C1 segment of cervical spinal cord (tissue), 14 donors: ENCODE measurements at regions not wholly inside any gene's neighbourhood (a gene's known extent, or its start where the extent isn't known, plus 50 kb on each side); places are given as distances from the start of the nearest gene placed in this dataset.
"Not testable (repeated sequence)": the region's sequence is repeated elsewhere in the genome, so short reads cannot be mapped to it uniquely, and the experiment has no call there.

Experiments
- DNase-seq, 14 donors: peaks; one replicate each; lab custom pipeline; 2025; lab: John Stamatoyannopoulos, UW

DNA sequence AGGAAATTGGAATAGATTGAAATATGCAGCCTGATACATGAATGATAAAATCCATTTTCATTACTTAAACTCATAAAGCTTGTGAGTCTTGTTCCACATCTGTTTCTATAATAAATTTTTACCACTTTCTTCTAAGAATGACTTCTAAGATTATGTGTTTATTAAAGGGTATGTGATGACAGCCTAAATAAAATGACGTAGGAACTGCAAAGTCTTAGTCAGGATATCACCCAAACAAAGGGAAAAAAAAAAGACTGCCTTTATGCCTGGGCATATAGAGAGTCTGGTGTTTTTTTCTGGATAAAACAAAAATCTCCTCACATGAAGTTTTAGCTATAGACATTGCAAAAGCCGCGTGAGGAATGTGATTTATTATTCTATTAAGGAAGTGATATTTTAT lies 844.0 kb downstream of the DIPK2A start:
- DNase-seq, result no peak

DNA sequence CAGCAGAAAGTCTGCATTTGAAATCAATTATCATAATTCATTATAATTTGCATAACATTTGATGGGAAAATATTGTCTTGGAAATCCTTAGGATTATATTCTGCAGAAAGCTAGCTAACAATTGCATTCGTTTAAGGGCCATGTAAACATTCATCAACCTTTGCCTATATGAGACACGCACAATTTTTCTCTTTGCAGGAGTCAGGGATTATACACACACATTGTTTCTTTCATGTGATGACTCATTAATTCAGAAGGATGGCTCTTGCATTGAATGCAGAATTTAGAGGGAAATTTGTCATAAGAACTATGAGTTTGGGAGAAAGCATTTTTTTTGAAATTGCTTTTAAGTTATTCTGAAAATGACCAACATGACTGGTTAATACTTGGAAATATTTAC lies 844.7 kb downstream of the DIPK2A start:
- DNase-seq, result no peak

DNA sequence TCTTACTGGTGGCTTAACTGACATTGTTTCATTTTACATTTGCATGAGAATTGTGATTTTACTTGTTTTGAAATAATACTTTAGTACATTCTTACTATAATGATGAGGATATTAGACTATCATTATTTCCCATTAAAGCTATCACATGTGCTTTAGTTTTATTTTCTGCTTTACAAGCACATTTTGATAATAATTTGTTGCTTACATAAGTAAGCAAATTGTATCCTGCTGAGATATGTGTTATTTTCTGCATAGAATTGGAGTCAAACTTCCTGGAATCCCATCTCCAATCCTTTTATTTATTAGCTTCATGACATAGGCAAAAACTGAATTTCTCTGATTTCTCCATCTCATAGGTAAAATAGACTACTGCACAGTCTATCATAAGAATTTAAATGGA lies 847.4 kb downstream of the DIPK2A start:
- no peak for DNase-seq

DNA sequence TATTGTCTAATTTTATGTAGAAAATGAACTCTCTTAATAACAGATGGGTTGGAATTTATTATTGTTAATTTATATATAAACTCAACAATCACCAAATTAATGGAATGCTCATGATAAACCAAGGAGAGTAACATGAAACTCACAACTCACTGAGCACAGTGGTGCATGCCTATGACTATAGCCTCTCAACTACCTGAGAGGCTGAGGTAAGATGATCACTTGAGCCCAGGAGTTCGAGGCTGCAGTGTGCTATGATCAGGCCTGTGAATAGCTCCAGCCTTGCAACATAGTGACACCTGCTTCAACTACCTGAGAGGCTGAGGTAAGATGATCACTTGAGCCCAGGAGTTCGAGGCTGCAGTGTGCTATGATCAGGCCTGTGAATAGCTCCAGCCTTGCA lies 848.6 kb downstream of the DIPK2A start:
- DNase-seq, result not testable (repeated sequence)

DNA sequence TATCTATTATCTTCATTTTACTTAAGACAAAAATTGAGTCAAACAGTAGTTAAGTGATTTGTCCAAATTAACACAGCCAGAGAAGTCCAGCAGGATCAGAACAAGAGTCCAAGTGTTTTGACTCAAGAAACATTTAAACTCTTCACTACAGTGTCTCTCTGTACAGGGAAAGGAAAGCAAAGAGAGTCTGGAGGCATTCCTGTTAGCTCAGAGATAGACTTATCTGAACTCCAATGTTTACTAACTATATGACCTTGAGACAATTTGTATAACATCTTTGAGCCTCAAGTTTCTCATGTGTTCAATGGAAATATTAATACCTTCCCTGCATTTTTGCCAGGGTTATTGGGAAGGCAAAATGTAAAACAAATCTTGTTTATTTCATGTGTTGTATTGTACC lies 849.1 kb downstream of the DIPK2A start:
- DNase-seq, result no peak

DNA sequence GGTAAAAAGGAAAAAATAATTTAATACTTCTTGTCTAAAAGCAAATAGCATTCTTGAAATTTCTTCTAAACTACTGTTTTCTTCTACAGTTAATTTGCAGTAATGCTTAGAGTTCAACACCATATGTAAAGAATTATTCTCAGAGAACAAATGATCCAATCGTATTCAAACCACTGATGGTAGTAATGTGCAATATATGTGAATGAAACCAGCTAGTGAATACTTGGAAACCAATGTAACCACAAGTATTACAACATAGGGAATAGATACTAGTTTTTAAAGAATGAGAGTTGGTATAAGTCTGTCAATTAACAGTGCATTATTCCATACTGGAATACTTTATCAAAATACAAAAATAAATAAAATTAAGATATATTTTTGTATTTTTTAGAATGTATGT lies 850.0 kb downstream of the DIPK2A start:
- DNase-seq, result no peak

DNA sequence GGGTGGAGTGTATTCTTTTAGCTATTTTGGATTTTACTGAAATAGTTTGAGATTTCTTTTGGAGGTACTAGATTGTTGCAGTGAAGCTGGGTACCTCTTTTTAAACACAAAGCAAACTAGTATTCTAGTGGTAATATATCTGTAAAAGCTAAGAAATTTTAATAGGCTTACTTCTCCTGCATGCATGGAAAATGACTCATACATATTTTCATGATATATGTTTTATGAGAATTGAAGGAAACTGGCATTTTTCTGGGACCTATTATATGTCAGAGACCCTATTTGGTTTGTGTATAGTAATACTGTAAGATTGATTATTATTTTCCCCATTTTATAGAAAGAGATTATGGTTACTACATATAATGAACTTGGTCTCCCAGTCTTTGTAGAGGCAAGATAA lies 851.0 kb downstream of the DIPK2A start:
- DNase-seq, result no peak

DNA sequence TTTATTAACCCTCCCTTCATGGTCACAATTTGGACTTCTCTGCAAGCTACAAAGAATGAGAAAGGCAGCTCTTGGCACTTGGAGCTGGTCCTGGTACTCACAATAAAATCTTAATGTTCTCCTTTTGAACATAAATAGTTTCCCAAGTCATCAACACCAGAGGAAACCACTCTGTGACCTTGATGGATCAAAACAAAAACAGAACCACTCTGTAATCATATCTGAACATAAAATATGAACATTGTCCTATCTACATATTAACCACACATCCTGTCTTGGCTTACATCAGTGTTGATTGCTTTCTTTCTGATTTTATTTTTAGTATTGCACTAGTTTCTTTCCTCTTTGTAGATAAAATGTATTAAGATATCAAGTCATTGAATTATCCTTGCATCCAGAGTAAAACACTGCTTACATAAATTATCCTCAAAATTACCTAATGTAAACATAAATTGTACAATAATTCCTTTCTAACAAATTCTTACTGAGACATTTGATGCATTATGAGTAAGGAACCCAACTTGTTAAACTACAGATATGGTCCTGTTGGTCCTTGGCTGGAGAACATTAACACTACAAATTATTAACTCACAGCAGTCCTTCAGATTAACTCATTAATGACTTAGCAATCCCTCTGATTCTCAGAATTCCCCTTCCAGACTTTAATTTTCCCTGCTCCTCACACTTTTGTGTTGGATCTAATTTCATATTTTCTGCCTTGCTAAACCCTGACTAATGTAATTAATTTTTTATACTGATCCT lies 860.5 kb downstream of the DIPK2A start:
- no peak for DNase-seq

DNA sequence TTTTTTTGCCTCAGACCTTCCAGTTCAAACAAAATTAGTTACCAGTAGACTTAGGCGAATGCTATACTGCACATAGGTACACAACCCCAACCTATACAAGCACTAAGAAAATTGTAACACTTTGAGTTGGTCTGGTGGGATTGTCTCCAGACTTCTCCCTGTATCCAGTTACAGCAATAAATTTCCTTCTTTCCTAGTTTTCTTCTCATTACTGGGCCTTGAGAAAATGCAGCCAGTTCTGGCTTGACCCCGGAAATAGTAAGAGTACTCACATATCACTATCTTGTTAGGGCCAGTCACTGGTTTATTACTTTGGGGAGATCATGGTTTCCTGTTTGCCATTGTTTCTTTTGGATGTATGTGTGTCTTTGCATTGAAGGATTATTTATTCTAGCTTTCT lies 868.4 kb downstream of the DIPK2A start:
- DNase-seq, result no peak

DNA sequence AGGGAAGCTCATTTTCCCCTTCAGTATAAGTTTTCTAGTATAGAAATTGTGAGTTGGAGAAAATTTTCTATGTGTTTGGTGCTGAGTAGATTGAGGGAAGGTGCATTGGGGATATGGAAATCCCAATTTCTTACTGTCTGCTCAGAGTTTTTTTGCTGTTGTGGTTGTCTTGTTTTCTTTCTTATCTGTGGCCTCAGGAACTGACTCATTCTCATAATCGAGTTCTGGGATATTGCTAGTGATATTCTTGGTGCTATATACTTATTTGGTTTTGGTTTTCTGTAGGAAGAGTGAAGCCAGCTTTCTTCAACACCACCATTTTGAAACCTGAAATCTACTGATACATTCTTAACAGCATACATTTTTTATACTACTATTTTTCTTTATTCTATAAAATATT lies 869.2 kb downstream of the DIPK2A start:
- no peak for DNase-seq

DNA sequence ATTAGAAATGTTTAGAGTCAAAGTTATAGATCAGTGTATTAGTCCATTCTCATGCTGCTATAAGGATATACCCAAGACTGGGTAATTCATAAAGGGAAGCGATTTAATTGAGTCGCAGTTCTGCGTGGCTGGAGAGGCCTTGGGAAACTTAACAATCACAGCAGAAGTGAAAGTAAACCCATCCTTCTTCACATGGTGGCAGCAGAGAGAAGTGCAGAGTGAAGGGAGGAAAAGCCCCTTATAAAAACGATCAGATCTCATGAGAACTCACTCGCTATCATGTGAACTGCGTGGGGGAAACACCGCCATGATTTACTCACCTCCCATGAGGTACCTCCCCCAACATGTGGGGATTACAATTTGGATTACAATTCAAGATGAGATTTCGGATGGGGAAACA lies 871.5 kb downstream of the DIPK2A start:
- DNase-seq, result no peak

DNA sequence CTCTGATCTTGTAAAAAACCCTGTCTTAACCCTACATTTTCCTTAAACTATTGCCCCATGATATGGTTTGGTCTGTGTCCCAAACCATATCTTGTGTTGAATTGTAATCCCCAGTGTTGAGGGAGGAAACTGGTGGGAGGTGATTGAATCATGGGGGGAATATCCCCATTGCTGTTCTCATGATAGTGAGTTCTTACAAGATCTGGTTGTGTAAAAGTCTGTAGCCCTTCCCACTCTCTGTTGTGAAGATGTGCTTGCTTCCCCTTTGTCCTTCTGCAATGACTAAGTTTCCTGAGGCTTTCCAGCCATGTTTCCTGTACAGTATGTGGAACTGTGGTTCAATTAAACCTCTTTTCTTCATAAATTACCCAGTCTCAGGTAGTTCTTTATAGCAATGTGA lies 881.4 kb downstream of the DIPK2A start:
- DNase-seq, result no peak

DNA sequence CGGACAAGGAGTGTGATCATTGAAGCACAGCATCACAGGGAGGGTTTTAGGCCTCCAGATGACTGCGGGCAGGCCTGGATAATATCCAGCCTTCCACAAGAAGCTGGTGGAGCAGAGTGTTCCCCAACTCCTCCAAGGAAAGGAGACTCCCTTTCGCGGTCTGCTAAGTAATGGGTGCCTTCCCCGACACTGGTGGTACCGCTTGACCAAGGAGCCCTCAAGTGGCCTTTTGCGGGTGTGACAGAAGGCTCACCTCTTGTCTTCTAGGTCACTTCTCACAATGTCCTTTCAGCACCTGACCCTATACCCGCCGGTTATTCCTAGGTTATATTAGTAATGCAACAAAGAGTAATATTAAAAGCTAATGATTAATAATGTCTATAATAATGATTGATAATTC lies 882.4 kb downstream of the DIPK2A start:
- not testable (repeated sequence) for DNase-seq

DNA sequence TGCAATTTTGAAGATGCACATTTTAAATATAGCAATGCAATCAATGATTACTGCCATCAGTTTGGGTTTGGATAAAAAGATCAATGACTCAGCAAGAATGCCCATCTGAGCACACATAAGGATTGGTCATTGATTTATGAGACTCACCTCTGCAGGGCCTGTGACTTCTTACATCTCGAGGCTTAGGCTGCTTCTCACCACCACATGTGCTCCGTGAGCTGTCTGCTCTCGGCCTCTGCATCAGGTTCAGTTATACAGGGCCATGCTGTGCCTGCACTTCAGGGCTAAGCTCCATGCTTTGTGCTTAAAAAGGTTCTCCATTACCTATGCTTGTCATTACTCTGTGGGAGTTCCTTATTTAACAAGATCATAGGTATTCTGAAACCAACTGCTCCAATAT lies 887.5 kb downstream of the DIPK2A start:
- no peak for DNase-seq

DNA sequence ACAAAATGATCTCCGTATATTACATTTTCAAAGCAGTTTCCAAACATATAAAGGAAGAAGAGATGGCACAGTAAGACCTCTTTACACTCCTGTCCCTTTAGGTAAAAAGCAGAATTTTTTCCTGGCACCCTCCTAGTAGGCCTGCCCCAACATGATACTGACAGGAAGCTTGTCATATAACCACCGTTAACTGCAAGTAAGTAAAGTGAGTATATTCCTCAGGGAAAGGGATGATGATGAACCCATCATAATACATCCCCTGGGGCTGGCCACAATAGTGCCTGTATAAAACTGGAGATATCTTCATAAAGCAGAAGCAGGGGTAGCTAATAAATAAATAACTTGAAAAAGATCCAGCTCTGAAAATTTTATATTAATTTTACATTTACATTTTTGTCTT lies 893.0 kb downstream of the DIPK2A start:
- DNase-seq, result no peak

DNA sequence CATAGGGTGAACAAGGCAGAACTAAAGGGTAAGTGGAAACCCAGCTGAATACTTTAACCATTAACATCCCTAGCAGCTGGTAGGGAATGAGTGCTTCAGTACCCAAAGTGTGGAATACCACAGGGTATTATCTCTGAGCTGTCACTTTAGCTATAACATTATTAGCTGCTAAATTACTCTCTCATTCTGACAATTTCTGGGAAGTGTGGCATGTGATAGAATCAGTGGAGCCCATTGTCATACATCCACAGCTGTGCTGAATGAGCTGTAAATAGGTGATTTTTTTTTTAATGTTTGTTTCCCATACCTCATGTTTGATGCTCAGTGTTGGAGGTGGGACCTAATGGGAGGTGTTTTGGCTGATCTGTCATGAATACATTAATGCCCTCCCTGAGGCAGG lies 894.3 kb downstream of the DIPK2A start:
- no peak for DNase-seq

DNA sequence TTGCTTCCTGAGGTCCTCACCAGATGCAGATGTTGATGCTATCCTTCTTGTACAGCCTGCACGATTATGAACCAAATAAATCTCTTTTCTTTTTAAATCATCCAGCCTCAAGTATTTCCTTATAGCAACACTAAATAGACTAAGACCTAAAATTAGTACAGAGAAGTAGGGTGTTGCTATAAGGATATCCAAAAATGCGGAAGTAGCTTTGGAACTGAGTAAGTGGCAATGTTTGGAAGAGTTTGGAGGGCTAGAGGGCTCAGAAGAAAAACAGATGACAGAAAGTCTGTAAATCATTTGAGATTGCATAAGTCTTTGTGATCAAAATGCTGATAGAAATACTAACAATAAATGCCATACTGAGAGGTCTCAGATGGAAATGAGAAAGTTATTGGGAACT lies 894.9 kb downstream of the DIPK2A start:
- no peak for DNase-seq

DNA sequence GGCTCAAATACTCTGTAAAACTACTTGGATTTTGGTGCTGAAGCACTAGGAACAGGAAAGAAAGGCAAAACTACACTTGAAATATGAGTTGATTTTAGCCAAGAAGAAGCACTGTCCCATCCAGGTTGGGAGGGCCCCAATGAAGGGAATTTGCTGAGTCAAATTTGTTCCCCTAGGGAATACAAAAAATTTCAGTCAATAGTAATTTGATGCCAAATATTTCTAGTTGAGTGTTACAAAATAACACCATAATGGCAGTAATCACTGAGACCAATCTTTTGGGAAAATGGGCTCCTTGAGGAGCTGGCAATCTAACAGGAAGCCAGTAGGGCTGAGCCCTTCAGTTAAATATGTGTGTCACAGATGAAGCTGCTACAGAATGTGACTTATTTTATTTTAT lies 896.9 kb downstream of the DIPK2A start:
- DNase-seq, result no peak

DNA sequence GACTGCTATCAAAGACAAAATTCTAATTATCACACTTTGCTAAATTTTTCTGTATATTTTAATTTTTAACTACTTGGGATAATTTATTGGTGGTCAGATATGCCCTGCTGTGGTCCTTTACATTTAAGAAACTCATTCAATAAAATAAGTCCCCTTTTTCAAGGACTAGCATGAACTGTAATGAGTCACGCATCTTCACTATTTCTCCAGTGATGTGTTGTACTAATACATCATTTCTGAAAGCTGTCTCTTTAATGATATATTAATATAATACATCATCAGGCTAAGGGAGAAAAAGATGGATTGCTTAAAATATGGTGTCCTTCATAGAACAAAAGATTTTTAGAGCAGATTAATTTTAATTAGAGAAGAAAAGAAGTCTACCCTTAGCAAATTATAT lies 901.4 kb downstream of the DIPK2A start:
- DNase-seq, result no peak

DNA sequence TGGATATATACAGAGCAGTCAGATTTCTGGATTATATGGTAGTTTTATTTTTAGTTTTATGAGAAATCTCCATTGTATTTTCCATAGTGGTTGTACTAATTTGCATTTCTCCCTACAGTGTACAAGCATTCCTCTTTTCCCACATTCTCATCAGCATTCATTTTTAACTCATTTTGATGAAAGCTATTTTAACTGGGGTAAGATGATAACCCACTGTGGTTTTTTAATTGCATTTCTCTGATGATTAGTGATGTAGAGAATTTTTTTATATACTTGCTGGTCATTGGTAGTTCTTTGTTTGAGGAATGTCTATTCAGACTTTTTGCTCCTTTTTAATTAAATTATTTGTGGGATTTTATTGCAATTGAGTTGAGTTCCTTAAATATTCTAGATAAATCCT lies 903.6 kb downstream of the DIPK2A start:
- no peak for DNase-seq

DNA sequence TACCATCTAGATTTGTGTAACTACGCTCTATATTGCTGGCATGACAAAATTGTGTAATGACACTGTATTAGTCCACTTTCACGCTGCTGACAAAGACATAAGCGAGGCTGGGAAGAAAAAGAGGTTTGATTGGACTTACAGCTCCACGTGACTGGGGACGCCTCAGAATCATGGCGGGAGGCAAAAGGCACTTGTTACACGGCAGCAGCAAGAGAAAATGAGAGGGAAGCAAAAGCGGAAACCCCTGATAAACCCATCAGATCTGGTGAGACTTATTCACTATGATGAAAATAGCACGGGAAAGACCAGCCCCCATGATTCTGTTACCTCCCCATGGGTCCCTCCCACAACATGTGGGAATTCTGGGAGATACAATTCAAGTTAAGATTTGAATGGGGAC lies 905.7 kb downstream of the DIPK2A start:
- no peak for DNase-seq

DNA sequence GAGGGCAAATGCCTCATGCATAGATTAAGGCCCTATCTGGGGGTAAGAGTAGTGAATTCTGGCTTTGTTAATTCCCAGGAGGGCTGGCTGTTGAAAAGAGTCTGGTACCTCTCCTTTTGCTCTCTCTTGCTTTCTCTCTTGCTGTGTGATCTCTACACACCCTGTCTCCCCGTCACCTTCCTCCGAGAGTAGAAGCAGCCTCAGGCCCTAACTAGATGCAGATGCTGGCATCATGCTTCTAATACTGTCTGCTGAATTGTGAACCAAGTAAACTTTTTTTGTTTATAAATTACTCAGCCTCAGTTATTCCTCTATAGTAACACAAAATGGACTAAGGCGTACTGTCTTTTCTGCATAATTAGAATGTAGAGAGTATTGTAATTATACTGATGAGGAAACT lies 908.1 kb downstream of the DIPK2A start:
- DNase-seq, result no peak

DNA sequence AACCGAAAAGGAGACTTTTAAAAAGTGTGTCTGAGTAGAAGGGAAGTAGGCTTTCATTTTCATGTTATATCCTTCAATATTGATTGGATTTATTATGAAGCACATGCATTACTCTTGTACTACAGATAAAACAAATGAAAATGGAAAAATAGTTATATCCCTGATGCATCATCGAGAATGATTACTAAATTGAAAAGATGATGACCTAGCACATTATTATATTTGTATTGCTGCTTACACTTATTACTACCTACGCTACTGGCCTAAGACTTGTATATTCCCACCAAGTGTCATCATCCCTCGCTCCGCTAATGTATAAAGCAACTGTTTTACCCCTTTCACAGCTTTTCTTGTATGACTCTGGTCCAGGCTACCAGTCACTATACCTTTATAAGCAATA lies 922.4 kb downstream of the DIPK2A start:
- no peak for DNase-seq

DNA sequence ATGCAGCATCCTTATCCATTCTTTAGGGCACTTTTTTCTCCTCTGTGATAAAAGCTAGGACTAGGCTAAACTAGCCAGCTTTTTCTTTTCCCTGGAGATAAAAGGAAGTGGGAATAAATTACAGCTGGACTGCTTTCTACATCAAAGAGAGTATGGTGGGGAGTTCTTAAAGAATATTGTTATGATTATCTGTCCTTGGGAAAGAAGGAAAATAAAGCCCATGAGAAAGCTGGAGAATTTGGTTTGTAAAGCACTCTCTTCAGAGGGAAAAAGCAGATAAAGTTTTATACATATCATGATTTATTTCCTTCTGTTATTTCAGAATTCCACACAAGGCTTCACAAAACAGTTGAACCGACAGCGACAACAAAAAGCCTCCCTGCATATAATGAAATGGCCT lies 923.0 kb downstream of the DIPK2A start:
- no peak for DNase-seq
